NCI-H1417 (cell line): ENCODE measurements at regions not wholly inside any gene's neighbourhood (a gene's known extent, or its start where the extent isn't known, plus 50 kb on each side); places are given as distances from the start of the nearest gene placed in this dataset.
"Not testable (repeated sequence)": the region's sequence is repeated elsewhere in the genome, so short reads cannot be mapped to it uniquely, and the experiment has no call there.

ENCODE experiments used
- DNase-seq, 3 experiments: peaks; one replicate each; lab custom pipeline; 2025; lab: John Stamatoyannopoulos, UW

- no peak for DNase-seq
These were observed 167.1 kb upstream of the FAM3C start for GRCh38 chr7:121563177-121563576.

- no peak for DNase-seq
These were observed 166.2 kb upstream of the FAM3C start for GRCh38 chr7:121562259-121562658.

- peak in 2 of 3 experiments; percentile 52 to 89 for DNase-seq
These were observed 165.6 kb upstream of the FAM3C start for GRCh38 chr7:121561717-121562116.

GRCh38 chr7:121560267-121560990 is 164.3 kb upstream of the FAM3C start:
- DNase-seq = no peak

GRCh38 chr7:121558288-121558687 is 162.2 kb upstream of the FAM3C start:
- DNase-seq = peak in 1 of 3 experiments; percentile 64

GRCh38 chr7:121557034-121557892 is 161.2 kb upstream of the FAM3C start:
- DNase-seq = no peak

GRCh38 chr7:121555558-121555957 is 159.4 kb upstream of the FAM3C start:
- no peak for DNase-seq

GRCh38 chr7:121547544-121548092 is 151.5 kb upstream of the FAM3C start:
- DNase-seq = peak; percentile 32 to 85 (median 62)

GRCh38 chr7:121546632-121547543 is 150.8 kb upstream of the FAM3C start:
- peak in 2 of 3 experiments; percentile 22 to 55 for DNase-seq

GRCh38 chr7:121545418-121545817 is 149.3 kb upstream of the FAM3C start:
- DNase-seq = peak in 1 of 3 experiments; percentile 44

- DNase-seq = no peak
These were observed 148.6 kb upstream of the FAM3C start for GRCh38 chr7:121544726-121545125.

GRCh38 chr7:121544238-121544637 is 148.1 kb upstream of the FAM3C start:
- DNase-seq = no peak

- no peak for DNase-seq
These were observed 145.3 kb upstream of the FAM3C start for GRCh38 chr7:121541457-121541856.

GRCh38 chr7:121540138-121540537 is 144.0 kb upstream of the FAM3C start:
- DNase-seq = no peak

- DNase-seq = no peak
These were observed 140.9 kb upstream of the FAM3C start for GRCh38 chr7:121537031-121537430.

GRCh38 chr7:121531175-121532070 is 135.3 kb upstream of the FAM3C start:
- DNase-seq = no peak

GRCh38 chr7:121530227-121531174 is 134.4 kb upstream of the FAM3C start:
- DNase-seq = no peak

GRCh38 chr7:121529003-121529402 is 132.9 kb upstream of the FAM3C start:
- no peak for DNase-seq

- not testable (repeated sequence) for DNase-seq
These were observed 130.1 kb upstream of the FAM3C start for GRCh38 chr7:121526210-121526609.
